D721Med (cell line): ENCODE measurements at regions not wholly inside any gene's neighbourhood (a gene's known extent, or its start where the extent isn't known, plus 50 kb on each side); places are given as distances from the start of the nearest gene placed in this dataset.

ENCODE experiments used
- DNase-seq: peaks from one replicate; pipeline ENCODE4 v3.0.0; 2011; ENCODE audit warnings: low spot score; ENCODE audit not compliant: insufficient read length
- FAIRE-seq: peaks from 2 replicates; lab custom pipeline; 2011; peaks lifted over from hg19 to GRCh38; lab: Jason Lieb, UNC
- TF ChIP-seq, protein P1 (sequence below): IDR thresholded peaks from 2 replicates; pipeline ENCODE4 v1.5.1; 2012; ENCODE audit warnings: mild to moderate bottlenecking, control low read depth; ENCODE audit not compliant: insufficient read depth; ENCODE audit errors: missing control alignments

DNA sequence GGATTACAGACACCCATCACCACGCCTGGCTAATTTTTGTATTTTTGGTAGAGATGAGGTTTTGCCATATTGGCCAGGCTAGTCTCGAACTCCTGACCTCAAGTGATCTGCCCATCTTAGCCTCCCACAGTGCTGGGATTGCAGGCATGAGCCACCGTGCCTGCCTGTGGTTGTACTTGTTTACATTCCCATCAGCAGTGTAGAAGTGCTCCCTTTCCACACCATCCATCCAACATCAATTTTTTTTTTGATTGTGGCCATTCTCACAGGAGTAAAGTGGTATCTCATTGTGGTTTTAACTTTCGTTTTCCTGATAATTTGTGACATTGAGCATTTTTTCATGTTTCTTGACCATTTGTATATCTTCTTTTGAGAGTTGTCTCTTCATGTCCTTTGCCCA, 1019.4 kb upstream of the SLC10A2 start:
- TF ChIP-seq, protein P1, sequence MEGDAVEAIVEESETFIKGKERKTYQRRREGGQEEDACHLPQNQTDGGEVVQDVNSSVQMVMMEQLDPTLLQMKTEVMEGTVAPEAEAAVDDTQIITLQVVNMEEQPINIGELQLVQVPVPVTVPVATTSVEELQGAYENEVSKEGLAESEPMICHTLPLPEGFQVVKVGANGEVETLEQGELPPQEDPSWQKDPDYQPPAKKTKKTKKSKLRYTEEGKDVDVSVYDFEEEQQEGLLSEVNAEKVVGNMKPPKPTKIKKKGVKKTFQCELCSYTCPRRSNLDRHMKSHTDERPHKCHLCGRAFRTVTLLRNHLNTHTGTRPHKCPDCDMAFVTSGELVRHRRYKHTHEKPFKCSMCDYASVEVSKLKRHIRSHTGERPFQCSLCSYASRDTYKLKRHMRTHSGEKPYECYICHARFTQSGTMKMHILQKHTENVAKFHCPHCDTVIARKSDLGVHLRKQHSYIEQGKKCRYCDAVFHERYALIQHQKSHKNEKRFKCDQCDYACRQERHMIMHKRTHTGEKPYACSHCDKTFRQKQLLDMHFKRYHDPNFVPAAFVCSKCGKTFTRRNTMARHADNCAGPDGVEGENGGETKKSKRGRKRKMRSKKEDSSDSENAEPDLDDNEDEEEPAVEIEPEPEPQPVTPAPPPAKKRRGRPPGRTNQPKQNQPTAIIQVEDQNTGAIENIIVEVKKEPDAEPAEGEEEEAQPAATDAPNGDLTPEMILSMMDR: no peak
- no peak for FAIRE-seq
- no peak for DNase-seq

- TF ChIP-seq, protein P1: no peak
- FAIRE-seq (no peak), DNase-seq (no peak)
These were observed 1008.1 kb upstream of the SLC10A2 start for GRCh38 chr13:104074326-104074725.

GRCh38 chr13:104071806-104072205, 1005.6 kb upstream of the SLC10A2 start:
- DNase-seq: no peak
- no peak for FAIRE-seq

GRCh38 chr13:104065328-104065727, 999.1 kb upstream of the SLC10A2 start:
- TF ChIP-seq, protein P1: no peak
- FAIRE-seq: peak; percentile 41

More at GRCh38 chr13:104071806-104072205, 1005.6 kb upstream of the SLC10A2 start:
- TF ChIP-seq, protein P1: no peak

DNA sequence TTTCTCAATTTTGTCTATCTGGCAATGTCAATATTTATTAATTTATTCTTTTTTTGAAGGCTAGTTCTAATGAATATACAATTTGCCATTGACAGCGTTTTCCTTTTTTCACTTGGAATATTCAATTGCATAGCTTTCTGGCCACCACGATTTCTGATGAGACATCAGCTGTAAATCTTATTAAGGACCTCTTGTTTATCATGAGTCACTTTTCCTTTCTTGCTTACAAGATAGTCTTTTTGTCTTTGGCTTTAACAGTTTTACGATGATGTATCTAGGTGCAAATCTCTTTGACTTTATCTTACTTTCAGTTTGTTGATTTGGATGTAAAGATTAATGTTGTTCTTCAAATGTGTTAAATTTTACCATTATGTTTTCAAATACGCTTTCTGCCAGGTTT, 991.6 kb upstream of the SLC10A2 start:
- DNase-seq (no peak), FAIRE-seq (peak; percentile 64)
- TF ChIP-seq, protein P1: no peak

More at GRCh38 chr13:104065328-104065727, 999.1 kb upstream of the SLC10A2 start:
- DNase-seq: no peak

DNA sequence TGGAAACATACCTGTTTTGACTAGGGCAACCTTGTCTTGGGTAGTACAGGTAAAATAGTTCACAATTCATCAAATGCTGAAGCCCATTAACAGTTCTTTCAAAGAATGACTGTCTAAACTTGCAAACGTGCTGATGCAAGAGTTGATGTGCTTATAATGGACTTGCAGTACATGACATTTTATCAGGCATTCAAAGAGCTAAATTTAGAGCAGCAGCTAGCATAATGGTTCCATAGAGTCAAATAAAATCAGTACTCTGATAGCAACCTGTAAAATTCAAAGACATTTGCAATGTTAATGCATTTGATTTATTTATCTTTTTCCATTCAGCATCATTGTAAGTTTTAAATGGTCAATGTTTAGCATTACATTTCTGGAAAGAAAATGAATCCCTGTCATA, 979.7 kb upstream of the SLC10A2 start:
- DNase-seq (no peak), FAIRE-seq (no peak)
- TF ChIP-seq, protein P1: no peak

DNA sequence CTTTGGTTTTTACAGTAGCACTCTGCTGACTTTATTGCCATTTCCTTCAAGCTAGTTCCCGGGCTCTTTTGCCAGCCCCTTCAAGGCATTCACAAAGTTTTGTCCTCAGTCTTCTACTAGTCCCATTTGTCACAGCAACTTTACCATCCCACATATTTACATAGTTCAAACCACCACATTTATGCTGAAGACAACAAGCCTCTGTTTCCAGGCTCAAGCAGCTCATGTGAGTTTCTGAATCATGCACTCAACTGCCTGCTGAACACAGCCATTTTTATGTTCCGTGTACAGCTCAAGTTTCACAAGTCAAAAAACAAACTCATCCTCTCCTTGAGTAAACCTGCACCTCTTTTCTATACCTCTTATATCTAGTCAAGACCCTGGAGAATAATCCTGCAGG, 977.0 kb upstream of the SLC10A2 start:
- TF ChIP-seq, protein P1: no peak
- DNase-seq: no peak
- FAIRE-seq: no peak
